Smooth muscle cell (in vitro differentiated cells): ENCODE measurements at regions not wholly inside any gene's neighbourhood (a gene's known extent, or its start where the extent isn't known, plus 50 kb on each side); places are given as distances from the start of the nearest gene placed in this dataset.

ENCODE experiments used
- DNase-seq: peaks from one replicate; lab custom pipeline; 2025; ENCODE audit not compliant: unreplicated experiment; lab: John Stamatoyannopoulos, UW
- H2AFZ ChIP-seq: fragments of 200-600 bp; sonication (generic); 2 replicates; pipeline ENCODE4 v1.6.0; 2016; ENCODE audit warnings: antibody characterized with exemption, low read depth, mild to moderate bottlenecking
- H3F3A ChIP-seq: fragments of 200-600 bp; sonication (generic); 2 replicates; pipeline ENCODE4 v1.6.0; 2017; ENCODE audit warnings: antibody characterized with exemption, low read depth
- H3K27ac ChIP-seq: fragments of 200-600 bp; sonication (generic); 2 replicates; pipeline ENCODE4 v1.5.1; 2016; ENCODE audit warnings: low read depth, mild to moderate bottlenecking
- H3K27me3 ChIP-seq: fragments of 200-600 bp; sonication (generic); 2 replicates; pipeline ENCODE4 v1.6.1; 2016; ENCODE audit warnings: low read depth, mild to moderate bottlenecking
- H3K36me3 ChIP-seq: fragments of 200-600 bp; sonication (generic); 2 replicates; pipeline ENCODE4 v1.5.1; 2016; ENCODE audit warnings: low read depth
- H3K4me1 ChIP-seq: fragments of 200-600 bp; sonication (generic); 2 replicates; pipeline ENCODE4 v1.5.1; 2016; ENCODE audit warnings: low read depth
- H3K4me2 ChIP-seq: fragments of 200-600 bp; sonication (generic); 2 replicates; pipeline ENCODE4 v1.6.0; 2016; ENCODE audit warnings: mild to moderate bottlenecking
- H3K4me3 ChIP-seq: fragments of 200-600 bp; sonication (generic); 2 replicates; pipeline ENCODE4 v1.5.1; 2016; ENCODE audit warnings: mild to moderate bottlenecking
- H3K79me2 ChIP-seq: fragments of 200-600 bp; sonication (generic); 2 replicates; pipeline ENCODE4 v1.6.0; 2016; ENCODE audit warnings: low read depth, mild to moderate bottlenecking
- H3K9ac ChIP-seq: fragments of 200-600 bp; sonication (generic); 2 replicates; pipeline ENCODE4 v1.6.0; 2016; ENCODE audit warnings: low read depth
- H3K9me3 ChIP-seq: fragments of 200-600 bp; sonication (generic); replicated peaks from 2 replicates; pipeline ENCODE4 v1.5.1; 2016; ENCODE audit warnings: low read depth
- H4K20me1 ChIP-seq: fragments of 200-600 bp; sonication (generic); 2 replicates; pipeline ENCODE4 v1.6.0; 2016; ENCODE audit warnings: low read depth
- WGBS: methylation state at CpG from one replicate; pipeline ENCODE4 v1.1.7; 2016; ENCODE audit warnings: low lambda C conversion rate; 5-methylcytosine and 5-hydroxymethylcytosine counted together
- TF ChIP-seq, protein P1 (sequence below): fragments of 200-600 bp; sonication (generic); IDR thresholded peaks from 2 replicates; pipeline ENCODE4 v1.5.1; 2017; ENCODE audit warnings: borderline replicate concordance, mild to moderate bottlenecking, antibody characterized with exemption; ENCODE audit not compliant: insufficient read depth, poor library complexity, severe bottlenecking

DNA sequence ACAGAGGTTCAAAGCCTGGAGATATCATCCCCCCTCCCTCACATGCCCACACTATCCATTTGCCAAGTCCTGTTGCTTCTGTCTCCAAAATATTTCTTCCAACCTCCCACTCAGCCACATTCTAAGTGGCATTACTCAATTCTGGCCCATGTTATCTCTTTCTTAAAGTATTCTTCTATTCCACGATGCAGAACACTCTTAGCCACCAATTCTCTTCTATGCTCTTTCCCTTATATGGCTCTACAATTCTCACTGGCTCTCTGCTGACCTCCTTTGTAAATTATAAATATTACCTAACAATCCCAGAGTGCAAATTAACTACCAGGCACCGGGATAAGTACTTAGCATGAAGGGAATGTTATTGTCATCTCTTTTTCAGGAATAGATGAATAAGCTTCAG is 82.4 kb downstream of the KCNJ2 start:
- Histone ChIP-seq H3K9me3 (no peaks in the 10 kb centered on the region), H3K4me1 (no peaks in the 10 kb centered on the region), H4K20me1 (no peaks in the 10 kb centered on the region), H3K79me2 (no peaks in the 10 kb centered on the region), H2AFZ (no peak overlapping the region), H3K4me2 (no peak overlapping the region), H3F3A (no peaks in the 10 kb centered on the region), H3K36me3 (no peaks in the 10 kb centered on the region), H3K9ac (no peak overlapping the region), H3K27ac (no peak overlapping the region), H3K27me3 (no peaks in the 10 kb centered on the region), H3K4me3 (no peak overlapping the region)
- no peak for DNase-seq
- WGBS = 30% methylated on average over 2 of the region's 2 CpGs
- TF ChIP-seq, protein P1, sequence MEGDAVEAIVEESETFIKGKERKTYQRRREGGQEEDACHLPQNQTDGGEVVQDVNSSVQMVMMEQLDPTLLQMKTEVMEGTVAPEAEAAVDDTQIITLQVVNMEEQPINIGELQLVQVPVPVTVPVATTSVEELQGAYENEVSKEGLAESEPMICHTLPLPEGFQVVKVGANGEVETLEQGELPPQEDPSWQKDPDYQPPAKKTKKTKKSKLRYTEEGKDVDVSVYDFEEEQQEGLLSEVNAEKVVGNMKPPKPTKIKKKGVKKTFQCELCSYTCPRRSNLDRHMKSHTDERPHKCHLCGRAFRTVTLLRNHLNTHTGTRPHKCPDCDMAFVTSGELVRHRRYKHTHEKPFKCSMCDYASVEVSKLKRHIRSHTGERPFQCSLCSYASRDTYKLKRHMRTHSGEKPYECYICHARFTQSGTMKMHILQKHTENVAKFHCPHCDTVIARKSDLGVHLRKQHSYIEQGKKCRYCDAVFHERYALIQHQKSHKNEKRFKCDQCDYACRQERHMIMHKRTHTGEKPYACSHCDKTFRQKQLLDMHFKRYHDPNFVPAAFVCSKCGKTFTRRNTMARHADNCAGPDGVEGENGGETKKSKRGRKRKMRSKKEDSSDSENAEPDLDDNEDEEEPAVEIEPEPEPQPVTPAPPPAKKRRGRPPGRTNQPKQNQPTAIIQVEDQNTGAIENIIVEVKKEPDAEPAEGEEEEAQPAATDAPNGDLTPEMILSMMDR = no peak

DNA sequence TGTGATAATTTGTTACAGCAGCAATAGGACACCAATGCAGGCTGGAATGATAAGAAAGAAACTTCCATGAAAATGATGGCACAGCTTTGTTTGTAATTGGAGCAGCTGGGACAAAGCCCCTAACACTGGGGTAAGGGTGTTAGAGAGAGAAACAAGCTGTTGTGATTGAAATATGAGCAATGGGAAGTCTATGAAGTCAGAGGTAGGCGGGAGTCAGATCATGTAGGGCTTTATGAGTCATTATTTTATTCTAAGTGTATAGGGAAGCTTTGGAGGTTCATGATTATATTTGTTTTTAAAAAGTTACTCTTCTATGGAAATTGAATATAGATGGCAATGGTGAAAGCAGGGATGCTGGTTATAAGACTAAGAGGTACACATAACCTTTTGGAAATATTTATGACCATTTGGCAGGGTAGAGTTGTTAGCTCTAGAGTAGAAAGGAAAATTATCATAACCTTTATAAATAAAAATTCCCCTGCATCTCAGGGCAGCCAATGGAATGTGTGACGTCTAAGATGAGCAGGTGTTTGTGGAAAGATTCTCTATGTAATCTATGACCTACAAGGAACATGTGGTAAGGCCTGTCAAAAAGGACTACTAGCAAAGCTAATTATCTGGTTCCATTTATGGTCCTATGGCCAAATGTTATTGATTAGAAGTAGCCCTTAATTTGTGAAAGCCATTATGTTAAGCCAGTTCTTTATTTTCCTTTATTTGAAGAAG is 85.6 kb downstream of the KCNJ2 start:
- Histone ChIP-seq H4K20me1 (no peaks in the 10 kb centered on the region), H3K9ac (no peak overlapping the region), H3K36me3 (no peaks in the 10 kb centered on the region), H3K9me3 (no peaks in the 10 kb centered on the region), H3K4me1 (no peaks in the 10 kb centered on the region), H3K4me2 (no peak overlapping the region), H3K4me3 (no peak overlapping the region), H3K79me2 (no peaks in the 10 kb centered on the region), H3K27me3 (peaks cover 7% of the 10 kb centered on the region), H2AFZ (no peak overlapping the region), H3K27ac (no peak overlapping the region), H3F3A (no peaks in the 10 kb centered on the region)
- DNase-seq = no peak
- 81% methylated on average over 2 of the region's 2 CpGs for WGBS
- TF ChIP-seq, protein P1 = no peak

DNA sequence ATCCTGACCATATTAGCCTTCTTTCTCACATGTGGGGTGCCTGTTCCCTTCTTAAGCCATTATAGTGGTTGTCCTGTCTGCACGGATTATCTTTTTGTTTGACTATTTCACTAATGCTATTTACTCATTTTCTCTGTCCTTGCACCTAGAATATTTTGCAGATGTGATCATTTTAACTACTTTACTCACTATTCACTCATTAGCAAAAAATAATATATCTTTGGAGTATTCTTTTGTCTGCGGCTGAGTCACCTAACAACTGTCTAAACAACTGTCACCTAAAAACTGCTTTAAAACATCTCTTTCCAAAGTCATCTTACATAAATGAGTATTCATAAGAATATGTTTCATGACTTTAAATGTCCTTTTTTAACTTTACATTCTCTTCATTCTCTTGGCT is 87.4 kb downstream of the KCNJ2 start:
- H3K9ac ChIP-seq = no peak overlapping the region
- no peak for DNase-seq
- no peaks in the 10 kb centered on the region for H3K36me3 ChIP-seq
- H3K4me2 ChIP-seq = no peak overlapping the region
- H3K27me3 ChIP-seq = peaks cover 12% of the 10 kb centered on the region
- no peak overlapping the region for H3K27ac ChIP-seq
- no peaks in the 10 kb centered on the region for H3K9me3 ChIP-seq
- H3K4me3 ChIP-seq = no peak overlapping the region
- no peaks in the 10 kb centered on the region for H4K20me1 ChIP-seq
- no peaks in the 10 kb centered on the region for H3K4me1 ChIP-seq
- H2AFZ ChIP-seq = no peak overlapping the region
- no peaks in the 10 kb centered on the region for H3F3A ChIP-seq
- H3K79me2 ChIP-seq = no peaks in the 10 kb centered on the region
- TF ChIP-seq, protein P1 = no peak
- 77% methylated on average over 2 of the region's 2 CpGs for WGBS

DNA sequence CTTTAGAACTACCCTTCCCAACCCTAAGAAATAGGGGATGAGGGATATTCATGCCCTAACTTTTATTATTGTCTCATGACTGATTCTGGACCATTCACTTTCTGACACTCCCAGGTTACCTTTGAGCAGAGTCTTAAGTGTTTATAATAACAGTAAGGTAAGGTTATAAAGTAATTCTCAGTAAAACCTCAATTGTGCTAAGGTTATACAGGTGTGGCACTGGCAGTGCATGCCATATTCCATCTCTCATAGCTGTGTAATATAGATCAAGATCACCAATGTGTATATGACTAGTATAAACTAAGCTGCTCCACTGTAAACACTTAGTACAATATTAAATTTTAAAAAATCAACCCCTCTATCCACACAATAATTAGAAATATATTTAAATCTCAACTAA is 89.1 kb downstream of the KCNJ2 start:
- H3K36me3 ChIP-seq = no peaks in the 10 kb centered on the region
- no peak for DNase-seq
- H3K4me1 ChIP-seq = no peaks in the 10 kb centered on the region
- no peak overlapping the region for H2AFZ ChIP-seq
- H3K9ac ChIP-seq = no peak overlapping the region
- no peaks in the 10 kb centered on the region for H3K79me2 ChIP-seq
- TF ChIP-seq, protein P1 = no peak
- H3K27ac ChIP-seq = no peak overlapping the region
- H3K4me2 ChIP-seq = no peak overlapping the region
- no peak overlapping the region for H3K4me3 ChIP-seq
- H3K27me3 ChIP-seq = peaks cover 12% of the 10 kb centered on the region
- no peaks in the 10 kb centered on the region for H3F3A ChIP-seq
- H4K20me1 ChIP-seq = no peaks in the 10 kb centered on the region
- H3K9me3 ChIP-seq = no peaks in the 10 kb centered on the region
